Nephron (organoid): ENCODE measurements at regions not wholly inside any gene's neighbourhood (a gene's known extent, or its start where the extent isn't known, plus 50 kb on each side); places are given as distances from the start of the nearest gene placed in this dataset.
"Not testable (repeated sequence)": the region's sequence is repeated elsewhere in the genome, so short reads cannot be mapped to it uniquely, and the experiment has no call there.

Experiments used
- H3K27ac Mint-ChIP-seq, 3 experiments: 2 replicates each; pipeline ENCODE4 v1.8.0; 2020; ENCODE audit warnings: mixed read lengths in 3 of 3, mild to moderate bottlenecking in 2 of 3, moderate library complexity in 1 of 3
- H3K27me3 Mint-ChIP-seq: 2 replicates; pipeline ENCODE4 v1.8.0; 2021; ENCODE audit warnings: low read depth, mild to moderate bottlenecking, moderate library complexity, mixed read lengths
- H3K36me3 Mint-ChIP-seq: 2 replicates; pipeline ENCODE4 v1.8.0; 2020; ENCODE audit warnings: low read depth, mixed read lengths
- H3K4me1 Mint-ChIP-seq: 2 replicates; pipeline ENCODE4 v1.8.0; 2020; ENCODE audit warnings: mixed read lengths
- H3K4me3 Mint-ChIP-seq, 3 experiments: 2 replicates each; pipeline ENCODE4 v1.8.0; 2020; ENCODE audit warnings: mild to moderate bottlenecking in 3 of 3, mixed read lengths in 3 of 3, moderate library complexity in 2 of 3
- H3K9me3 Mint-ChIP-seq: 2 replicates; pipeline ENCODE4 v1.8.0; 2020; ENCODE audit warnings: mixed read lengths
- CTCF ChIP-seq, 3 experiments: fragments of 200-600 bp; sonication (generic); IDR thresholded peaks; one replicate each; pipeline ENCODE4 v1.5.0; 2021; ENCODE audit warnings: antibody characterized with exemption in 3 of 3; ENCODE audit not compliant: unreplicated experiment in 3 of 3

DNA sequence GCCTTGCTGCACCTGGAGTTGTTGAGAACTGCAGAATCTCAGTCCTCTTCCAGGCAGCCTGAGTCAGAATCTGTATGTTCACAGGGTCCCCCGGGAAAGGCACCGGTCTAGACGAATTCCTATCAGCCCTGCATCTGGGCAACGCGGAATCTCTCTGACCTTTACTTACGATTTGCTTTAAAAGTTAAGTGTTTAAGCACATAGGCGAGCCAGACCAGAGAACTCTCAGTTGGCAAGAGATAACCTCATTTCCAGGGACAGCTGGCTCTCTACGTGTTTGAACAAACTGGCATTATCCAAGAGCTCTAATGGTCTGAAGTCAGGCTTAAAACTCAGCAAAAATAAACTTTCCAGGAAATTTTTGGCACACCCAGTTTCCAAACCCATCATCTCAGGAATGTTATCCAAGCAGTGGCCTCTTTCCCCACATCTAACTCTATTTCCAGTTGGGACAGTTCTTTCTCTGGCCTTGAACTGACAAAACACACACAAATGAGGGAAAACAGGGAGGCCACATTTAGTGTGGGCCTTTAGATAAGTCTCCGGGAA lies 53.4 kb downstream of the HES1 start:
- TF ChIP-seq CTCF (IDR thresholded peaks at IDR 0.05; ENCODE audit: unreplicated experiment in 3 of 3): no peak
- peaks cover 7% of the 10 kb centered on the region for H3K9me3 Mint-ChIP-seq
- H3K27ac Mint-ChIP-seq: peak overlapping the region in 1 of 3 experiments; percentile 23
- no peaks in the 10 kb centered on the region for H3K36me3 Mint-ChIP-seq
- H3K4me3 Mint-ChIP-seq: no peak overlapping the region
- peaks cover 16% of the 10 kb centered on the region for H3K27me3 Mint-ChIP-seq
- peaks cover 33% of the 10 kb centered on the region for H3K4me1 Mint-ChIP-seq

DNA sequence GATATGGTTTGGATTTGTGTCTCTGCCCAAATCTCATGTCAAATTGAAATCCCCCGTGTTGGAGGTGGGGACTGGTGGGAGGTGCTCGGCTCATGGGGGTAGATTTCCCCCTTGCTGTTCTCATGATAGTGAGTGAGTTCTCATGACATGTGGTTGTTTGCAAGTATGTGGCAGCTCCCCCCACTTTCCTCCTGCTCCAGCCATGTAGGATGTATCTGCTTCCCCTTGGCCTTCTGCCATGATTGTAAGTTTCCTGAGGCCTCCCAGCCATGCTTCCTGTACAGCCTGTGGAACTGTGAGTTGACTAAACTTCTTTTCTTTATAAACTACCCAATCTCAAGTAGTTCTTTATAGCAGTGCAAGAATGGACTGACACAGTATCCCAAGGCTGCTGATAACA lies 55.9 kb downstream of the HES1 start:
- Mint-ChIP-seq H3K4me1 (peaks cover 30% of the 10 kb centered on the region), H3K27me3 (peaks cover 18% of the 10 kb centered on the region)

GRCh38 chr3:194194051-194194756 lies 58.3 kb downstream of the HES1 start:
- Mint-ChIP-seq H3K4me1 (peaks cover 16% of the 10 kb centered on the region), H3K9me3 (peaks cover 7% of the 10 kb centered on the region), H3K4me3 (no peak overlapping the region), H3K27me3 (peaks cover 29% of the 10 kb centered on the region), H3K36me3 (peaks cover 3% of the 10 kb centered on the region), H3K27ac (peak overlapping the region in 1 of 3 experiments; percentile 0)
- no peak for TF ChIP-seq CTCF (IDR thresholded peaks at IDR 0.05; ENCODE audit: unreplicated experiment in 3 of 3)

More for the DNA sequence above, 55.9 kb downstream of the HES1 start:
- not testable (repeated sequence) for H3K36me3 Mint-ChIP-seq, H3K4me3 Mint-ChIP-seq, H3K9me3 Mint-ChIP-seq
- peak overlapping the region in 2 of 3 experiments; percentile 5 to 54 for H3K27ac Mint-ChIP-seq

DNA sequence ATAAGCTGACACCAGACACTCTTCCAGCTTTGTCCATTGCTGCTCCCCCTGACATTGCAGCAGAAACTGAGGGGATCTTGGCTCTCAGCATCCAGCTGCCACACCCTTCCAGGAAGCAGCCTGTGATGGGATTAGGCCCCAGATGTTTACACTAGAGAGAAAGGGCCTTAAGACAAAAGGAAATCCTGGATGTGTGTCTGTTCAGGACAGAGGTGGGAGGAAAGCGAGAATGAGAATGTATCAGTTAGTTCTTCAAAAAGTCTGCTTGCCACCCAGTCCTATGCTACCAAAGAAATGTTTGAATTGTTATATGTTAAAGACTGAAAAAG lies 58.8 kb downstream of the HES1 start:
- no peak for TF ChIP-seq CTCF (IDR thresholded peaks at IDR 0.05; ENCODE audit: unreplicated experiment in 3 of 3)
- H3K4me1 Mint-ChIP-seq: peaks cover 14% of the 10 kb centered on the region
- H3K27ac Mint-ChIP-seq: peak overlapping the region in 1 of 3 experiments; percentile 0
- H3K36me3 Mint-ChIP-seq: peaks cover 3% of the 10 kb centered on the region
- H3K4me3 Mint-ChIP-seq: no peak overlapping the region
- peaks cover 31% of the 10 kb centered on the region for H3K27me3 Mint-ChIP-seq
- peaks cover 7% of the 10 kb centered on the region for H3K9me3 Mint-ChIP-seq

- no peak for TF ChIP-seq CTCF (IDR thresholded peaks at IDR 0.05; ENCODE audit: unreplicated experiment in 3 of 3)
- Mint-ChIP-seq H3K27me3 (peaks cover 34% of the 10 kb centered on the region), H3K36me3 (peaks cover 3% of the 10 kb centered on the region), H3K27ac (no peak overlapping the region), H3K4me3 (no peak overlapping the region), H3K4me1 (peaks cover 22% of the 10 kb centered on the region), H3K9me3 (peaks cover 7% of the 10 kb centered on the region)
Measured at GRCh38 chr3:194195611-194196010, 59.7 kb downstream of the HES1 start.

- no peak overlapping the region for H3K27ac Mint-ChIP-seq
- peaks cover 31% of the 10 kb centered on the region for H3K4me1 Mint-ChIP-seq
- no peak for TF ChIP-seq CTCF (IDR thresholded peaks at IDR 0.05; ENCODE audit: unreplicated experiment in 3 of 3)
- no peak overlapping the region for H3K4me3 Mint-ChIP-seq
- H3K36me3 Mint-ChIP-seq: peaks cover 3% of the 10 kb centered on the region
- peaks cover 1% of the 10 kb centered on the region for H3K9me3 Mint-ChIP-seq
- H3K27me3 Mint-ChIP-seq: peaks cover 36% of the 10 kb centered on the region
Measured at GRCh38 chr3:194196876-194197275, 60.9 kb downstream of the HES1 start.
